GM12864 (cell line): ENCODE measurements at regions not wholly inside any gene's neighbourhood (a gene's known extent, or its start where the extent isn't known, plus 50 kb on each side); places are given as distances from the start of the nearest gene placed in this dataset.

Experiments
- DNase-seq: peaks from one replicate; pipeline ENCODE4 v3.0.0-alpha.2; 2011; ENCODE audit warnings: low read depth
- H3K4me3 ChIP-seq: 2 replicates; pipeline ENCODE4 v1.5.1; 2011; ENCODE audit warnings: mild to moderate bottlenecking, low read depth, low read length, control low read depth
- TF ChIP-seq, protein P1 (sequence below): IDR thresholded peaks from 2 replicates; pipeline ENCODE4 v1.5.1; 2011; ENCODE audit warnings: low read depth, mild to moderate bottlenecking, moderate library complexity, low read length, control low read depth, inconsistent platforms; ENCODE audit errors: missing control alignments

DNA sequence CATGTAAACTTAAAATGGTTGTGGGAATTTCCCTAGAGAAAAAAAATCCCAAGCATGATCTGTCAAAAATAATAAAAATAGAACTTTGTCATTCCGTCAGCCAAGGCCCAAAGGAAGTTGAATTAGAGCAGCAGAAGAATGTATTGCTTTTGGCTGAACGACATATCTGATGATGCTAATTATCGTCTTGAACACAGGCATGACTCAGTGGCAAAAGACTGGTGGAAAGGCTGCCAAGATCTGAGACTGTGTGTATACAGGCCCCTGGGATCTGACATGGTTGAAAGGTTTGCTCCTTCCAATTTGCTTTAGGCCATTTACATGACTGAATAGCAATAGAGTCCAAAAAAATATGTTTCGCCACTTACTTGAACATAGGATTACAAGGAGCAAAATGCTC lies 1057.1 kb upstream of the CRIM1 start:
- DNase-seq: no peak
- no peak overlapping the region for H3K4me3 ChIP-seq
- TF ChIP-seq, protein P1, sequence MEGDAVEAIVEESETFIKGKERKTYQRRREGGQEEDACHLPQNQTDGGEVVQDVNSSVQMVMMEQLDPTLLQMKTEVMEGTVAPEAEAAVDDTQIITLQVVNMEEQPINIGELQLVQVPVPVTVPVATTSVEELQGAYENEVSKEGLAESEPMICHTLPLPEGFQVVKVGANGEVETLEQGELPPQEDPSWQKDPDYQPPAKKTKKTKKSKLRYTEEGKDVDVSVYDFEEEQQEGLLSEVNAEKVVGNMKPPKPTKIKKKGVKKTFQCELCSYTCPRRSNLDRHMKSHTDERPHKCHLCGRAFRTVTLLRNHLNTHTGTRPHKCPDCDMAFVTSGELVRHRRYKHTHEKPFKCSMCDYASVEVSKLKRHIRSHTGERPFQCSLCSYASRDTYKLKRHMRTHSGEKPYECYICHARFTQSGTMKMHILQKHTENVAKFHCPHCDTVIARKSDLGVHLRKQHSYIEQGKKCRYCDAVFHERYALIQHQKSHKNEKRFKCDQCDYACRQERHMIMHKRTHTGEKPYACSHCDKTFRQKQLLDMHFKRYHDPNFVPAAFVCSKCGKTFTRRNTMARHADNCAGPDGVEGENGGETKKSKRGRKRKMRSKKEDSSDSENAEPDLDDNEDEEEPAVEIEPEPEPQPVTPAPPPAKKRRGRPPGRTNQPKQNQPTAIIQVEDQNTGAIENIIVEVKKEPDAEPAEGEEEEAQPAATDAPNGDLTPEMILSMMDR: no peak

DNA sequence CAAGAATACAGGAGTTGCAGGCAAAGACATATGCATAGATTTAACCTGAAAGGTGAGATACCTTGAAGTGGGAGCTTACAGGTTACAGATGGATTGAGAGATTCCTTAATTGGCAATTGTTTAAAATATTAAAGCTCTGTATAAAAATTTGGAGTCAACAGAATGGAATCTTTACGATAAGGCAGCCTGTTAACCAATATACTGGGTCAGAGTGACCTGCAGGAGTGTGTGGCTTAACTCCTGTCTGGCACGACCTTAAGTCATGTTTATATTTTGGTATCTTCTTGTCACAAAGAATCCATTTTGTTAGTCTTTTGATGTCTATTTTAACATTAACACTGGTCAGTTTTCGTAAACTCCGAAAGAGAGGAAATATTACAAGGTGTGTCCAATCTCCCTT lies 1058.2 kb upstream of the CRIM1 start:
- TF ChIP-seq, protein P1: no peak
- H3K4me3 ChIP-seq: no peak overlapping the region
- no peak for DNase-seq

DNA sequence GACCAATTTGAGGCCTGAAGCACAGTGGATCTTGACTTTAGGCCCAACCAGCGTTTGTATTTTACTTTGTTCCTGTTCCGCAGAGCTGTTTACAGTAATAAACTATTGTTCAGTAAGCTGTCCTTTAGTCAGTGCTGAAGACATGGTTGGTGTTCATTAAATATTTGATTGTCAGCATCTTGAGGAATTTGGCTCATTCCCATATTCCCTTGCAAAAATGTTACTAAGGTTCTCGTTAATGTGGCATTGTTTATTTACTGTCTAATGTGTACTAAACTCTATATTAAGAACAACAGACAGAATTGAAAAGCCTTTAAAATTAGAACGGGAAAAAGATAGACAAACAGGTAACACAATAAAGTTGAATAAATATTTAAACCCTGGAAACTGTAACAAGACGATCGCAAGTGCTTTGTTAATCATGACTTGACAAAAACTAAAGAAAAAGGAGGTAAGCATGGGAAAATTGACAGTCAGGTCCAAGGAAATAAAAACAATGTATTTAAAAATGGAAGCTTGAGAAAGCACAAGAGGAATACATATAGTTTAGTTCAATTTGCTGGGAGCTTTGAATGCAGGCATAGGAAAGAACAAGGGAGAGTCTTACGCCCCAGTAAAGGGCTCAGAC lies 1060.8 kb upstream of the CRIM1 start:
- TF ChIP-seq, protein P1: no peak
- H3K4me3 ChIP-seq: no peak overlapping the region
- no peak for DNase-seq

DNA sequence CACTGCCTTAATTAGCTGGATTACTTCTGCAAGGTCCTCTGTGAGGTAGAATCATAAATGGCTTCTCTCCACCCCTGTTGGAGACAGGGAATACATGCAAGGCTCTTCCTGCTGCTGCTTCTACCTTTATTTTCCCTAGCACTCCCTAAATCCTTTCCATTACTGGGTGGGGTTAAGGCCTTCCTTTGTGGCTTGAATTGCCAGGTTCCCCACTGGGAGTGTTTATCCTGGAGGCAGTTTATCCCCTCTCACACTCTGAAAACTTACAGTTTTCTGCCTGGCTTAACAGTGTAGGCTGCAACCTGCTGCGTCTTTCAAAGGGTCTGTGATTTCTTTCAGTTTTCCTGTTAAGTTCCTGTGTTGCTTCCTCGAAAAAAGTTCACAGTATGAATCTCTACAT lies 1062.3 kb upstream of the CRIM1 start:
- no peak for DNase-seq
- TF ChIP-seq, protein P1: no peak
- H3K4me3 ChIP-seq: no peak overlapping the region

DNA sequence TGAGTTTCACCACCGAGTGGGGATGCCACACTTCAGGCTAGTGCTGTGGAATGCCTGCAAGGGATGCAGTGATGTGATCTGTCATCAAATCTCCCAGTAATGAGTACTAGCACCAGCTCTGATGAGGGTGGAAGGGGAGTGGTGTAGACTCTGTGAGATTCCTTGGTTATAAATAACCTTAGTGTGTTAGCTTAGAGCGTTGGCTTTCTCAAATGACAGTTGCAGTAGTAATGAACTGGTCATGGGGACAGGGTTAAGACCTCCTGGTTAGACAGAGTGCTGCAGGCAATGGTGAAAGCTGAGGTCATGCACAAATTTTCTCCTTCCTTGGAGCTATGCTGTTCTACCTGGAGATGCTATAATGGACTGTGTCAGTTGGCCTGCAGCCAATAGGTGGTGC lies 1063.4 kb upstream of the CRIM1 start:
- DNase-seq: no peak
- no peak overlapping the region for H3K4me3 ChIP-seq
- TF ChIP-seq, protein P1: no peak

DNA sequence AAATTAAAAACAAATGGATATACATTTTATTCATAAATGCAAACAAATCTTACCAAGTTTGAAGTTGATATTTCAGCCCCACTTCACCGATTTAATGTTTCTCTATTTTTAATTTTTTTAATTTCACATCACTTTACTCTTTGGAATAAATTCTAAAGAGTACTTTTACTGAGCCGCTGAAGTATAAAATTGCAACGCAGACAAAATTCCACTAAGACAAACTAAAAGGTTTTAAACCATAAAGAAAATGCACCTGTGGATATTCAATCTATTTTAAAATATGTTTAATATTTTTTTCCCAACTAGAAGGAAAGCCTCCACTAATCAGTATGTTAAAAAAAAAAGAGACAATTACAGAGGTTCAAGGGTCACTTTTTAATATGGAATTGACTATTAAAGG lies 1073.9 kb upstream of the CRIM1 start:
- no peak overlapping the region for H3K4me3 ChIP-seq
- TF ChIP-seq, protein P1: no peak
- DNase-seq: no peak

DNA sequence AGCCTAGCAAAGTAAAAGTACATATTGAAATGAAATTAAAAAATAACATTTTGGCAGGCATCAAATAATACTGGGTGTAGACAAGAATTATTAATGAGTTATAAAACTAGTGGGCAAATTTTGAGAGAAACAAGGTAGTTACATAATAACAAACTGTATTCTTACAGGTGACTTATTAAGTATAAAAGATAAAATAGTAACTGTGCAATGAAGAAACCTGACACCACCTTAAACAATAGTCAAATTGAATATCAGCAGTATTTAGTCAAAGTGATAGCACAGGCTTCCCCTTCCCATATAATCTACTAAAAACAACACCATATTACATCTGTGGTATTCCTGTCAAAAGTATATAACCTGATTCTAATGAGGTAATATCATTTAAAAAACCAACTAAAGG lies 1099.8 kb upstream of the CRIM1 start:
- H3K4me3 ChIP-seq: no peak overlapping the region
- TF ChIP-seq, protein P1: no peak
- no peak for DNase-seq
